ENCODE measurements at regions not wholly inside any gene's neighbourhood (a gene's known extent, or its start where the extent isn't known, plus 50 kb on each side); places are given as distances from the start of the nearest gene placed in this dataset.

DNA sequence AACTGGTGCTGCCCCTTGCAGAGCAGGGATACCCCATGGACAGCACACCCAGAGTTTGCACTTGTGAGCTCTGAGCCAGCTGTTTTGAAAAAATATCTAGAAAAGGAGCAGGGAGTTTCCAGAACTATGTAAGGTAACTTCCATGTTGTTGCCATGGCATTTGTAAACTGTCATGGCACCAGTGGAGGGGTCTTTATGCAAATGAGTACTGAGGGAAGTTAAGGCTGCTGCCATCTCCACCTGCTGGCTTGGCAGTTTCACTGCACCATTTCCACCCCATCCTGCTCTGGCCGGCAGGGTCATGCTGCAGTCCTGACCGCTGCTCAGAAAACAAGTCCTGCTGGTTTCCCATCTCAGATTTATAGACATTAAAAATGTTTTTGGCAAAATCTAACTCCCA lies 52.3 kb upstream of the SNTG2 start:
- DNase-seq, result no peak

DNA sequence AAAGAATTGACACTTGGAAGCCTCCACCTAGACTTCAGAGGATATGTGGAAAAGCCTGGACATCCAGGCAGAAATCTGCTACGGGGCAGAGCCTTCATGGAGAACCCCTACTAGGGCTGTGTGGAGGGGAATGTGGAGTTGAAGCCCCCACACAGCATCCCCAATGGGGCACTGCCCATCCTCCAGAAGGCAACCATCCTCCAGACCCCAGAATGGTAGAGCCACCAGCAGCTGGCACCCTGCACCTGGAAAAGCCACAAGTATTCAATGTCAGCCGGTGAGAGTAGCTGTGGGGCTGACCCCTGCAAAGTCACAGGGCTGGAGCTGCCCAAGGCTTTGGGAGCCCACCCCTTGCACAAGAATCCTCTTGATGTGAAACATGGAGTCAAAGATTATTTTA lies 53.6 kb upstream of the SNTG2 start:
- DNase-seq, result no peak

DNA sequence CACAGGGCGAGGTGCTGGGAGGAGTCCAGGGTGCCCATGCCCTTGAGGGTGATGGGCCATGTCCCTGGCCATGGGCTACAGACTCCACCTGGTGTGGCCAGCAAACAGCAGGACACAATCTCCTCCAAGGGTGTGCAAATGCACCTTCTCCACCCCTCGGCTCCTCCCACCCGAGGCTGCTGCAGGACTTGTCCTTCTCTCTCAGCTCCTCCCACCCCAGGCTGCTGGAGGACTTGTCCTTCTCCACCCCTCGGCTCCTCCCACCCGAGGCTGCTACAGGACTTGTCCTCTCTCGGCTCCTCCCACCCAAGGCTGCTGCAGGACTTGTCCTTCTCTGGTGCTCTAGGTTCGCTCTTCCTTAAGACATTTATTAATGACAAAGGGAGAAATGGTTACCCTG lies 57.3 kb upstream of the SNTG2 start:
- DNase-seq, result no peak

DNA sequence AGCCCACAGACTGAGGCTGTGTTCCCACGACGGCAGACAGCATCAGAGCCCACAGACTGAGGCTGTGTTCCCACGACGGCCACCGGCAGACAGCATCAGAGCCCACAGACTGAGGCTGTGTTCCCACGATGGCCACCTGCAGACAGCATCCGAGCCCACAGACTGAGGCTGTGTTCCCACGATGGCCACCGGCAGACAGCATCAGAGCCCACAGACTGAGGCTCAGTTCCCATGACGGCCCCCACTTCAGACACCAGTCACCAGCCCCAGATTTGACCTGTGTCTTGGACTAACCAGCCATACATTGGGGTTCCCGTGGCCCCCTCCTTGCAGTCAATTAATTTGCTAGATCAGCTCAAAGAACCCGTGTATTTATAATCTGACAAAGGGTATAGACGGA lies 57.8 kb upstream of the SNTG2 start:
- no peak for DNase-seq

DNA sequence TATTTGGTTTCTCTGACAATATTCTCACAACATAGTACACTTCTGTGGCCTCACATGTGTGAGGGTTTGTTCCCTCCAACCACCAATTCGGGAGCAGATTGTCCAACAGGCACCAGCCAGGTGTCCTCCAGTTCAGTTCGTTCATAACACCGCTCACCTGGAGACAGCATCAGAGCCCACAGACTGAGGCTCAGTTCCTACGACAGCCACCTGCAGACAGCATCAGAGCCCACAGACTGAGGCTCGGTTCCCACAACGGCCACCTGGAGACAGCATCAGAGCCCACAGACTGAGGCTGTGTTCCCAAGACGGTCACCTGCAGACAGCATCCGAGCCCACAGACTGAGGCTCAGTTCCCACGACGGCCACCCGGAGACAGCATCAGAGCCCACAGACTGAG lies 58.2 kb upstream of the SNTG2 start:
- no peak for DNase-seq

DNA sequence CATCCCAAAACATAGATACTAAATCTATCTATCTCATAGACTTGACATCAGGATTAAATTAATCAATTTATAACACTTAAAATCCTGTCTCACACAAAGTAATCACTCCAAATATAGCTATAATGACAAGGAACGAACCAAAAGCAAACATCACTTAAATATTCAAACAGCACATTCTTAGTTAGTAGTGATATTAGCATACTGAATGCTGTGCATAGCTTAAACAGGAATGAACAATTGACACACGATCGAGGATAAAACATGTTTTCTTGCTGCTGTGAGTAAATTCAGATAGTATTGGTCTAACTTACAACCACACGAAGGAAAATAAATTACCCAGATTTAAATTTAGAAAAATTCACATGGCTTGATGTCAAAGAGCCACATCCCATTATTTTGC lies 58.9 kb upstream of the SNTG2 start:
- no peak for DNase-seq

DNA sequence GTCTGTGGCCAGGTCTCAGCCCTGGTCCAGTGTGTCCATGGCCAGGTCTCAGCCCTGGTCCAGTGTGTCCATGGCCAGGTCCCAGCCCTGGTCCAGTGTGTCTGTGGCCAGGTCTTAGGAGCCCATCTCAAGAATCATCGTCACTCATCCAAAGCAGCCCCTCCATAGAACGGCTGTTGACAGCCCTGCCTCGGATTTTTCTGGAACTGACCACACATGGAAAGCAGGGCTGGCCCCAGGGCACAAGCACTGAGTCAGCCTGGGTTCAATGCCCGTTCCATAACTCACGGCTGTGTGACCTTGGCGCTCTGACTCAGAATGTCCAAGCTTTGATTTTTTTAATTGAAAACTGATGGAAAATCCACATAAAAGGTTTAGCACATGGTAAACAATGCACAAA lies 59.9 kb upstream of the SNTG2 start:
- no peak for DNase-seq

DNA sequence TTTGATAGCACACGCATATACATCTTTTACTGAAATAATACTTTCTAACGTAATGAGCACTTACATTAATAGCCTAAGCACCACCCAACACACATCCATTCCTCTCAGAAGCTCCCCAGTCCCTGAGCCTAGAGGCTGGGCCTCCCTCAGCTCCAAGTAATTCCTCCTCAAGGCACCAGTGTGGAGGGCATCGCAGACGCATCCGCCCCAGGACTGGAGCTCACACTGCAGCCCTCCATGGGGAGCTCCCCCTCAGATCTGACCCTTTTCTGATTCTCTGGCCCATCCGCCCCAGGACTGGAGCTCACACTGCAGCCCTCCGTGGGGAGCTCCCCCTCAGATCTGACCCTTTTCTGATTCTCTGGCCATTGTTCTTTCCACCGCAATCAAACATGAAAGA lies 60.4 kb upstream of the SNTG2 start:
- DNase-seq, result no peak

DNA sequence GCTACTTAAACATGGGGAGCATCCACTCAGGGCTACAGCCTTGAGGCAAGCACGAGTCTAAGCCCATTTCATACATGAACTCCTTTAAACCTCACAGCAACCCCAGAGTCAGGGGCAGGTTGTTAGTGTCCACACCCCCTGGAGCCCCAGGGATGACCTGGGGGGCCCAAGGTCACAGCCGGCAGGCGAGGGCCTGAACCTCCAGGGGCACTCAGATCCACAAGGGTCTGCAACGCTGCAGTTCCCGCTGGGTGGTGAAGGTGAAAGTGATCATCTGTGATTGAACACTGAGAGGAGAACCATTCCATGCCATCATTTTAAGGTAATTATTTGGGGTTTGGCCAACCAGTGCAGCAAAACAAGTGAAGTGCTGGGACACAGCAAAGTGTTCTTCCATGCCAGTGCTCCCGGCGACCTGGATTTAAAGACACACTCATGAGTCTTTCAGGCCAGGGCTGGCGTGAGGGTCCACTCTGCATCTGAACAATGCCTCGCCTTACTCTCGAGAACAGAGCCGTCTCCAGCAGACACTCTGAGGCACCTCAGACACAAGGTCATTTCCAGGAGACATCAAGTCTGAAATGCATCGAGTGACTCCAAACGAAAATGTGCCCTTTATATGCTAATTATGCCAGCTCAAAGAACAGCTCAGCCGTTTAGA lies 61.6 kb upstream of the SNTG2 start:
- no peak for DNase-seq

DNA sequence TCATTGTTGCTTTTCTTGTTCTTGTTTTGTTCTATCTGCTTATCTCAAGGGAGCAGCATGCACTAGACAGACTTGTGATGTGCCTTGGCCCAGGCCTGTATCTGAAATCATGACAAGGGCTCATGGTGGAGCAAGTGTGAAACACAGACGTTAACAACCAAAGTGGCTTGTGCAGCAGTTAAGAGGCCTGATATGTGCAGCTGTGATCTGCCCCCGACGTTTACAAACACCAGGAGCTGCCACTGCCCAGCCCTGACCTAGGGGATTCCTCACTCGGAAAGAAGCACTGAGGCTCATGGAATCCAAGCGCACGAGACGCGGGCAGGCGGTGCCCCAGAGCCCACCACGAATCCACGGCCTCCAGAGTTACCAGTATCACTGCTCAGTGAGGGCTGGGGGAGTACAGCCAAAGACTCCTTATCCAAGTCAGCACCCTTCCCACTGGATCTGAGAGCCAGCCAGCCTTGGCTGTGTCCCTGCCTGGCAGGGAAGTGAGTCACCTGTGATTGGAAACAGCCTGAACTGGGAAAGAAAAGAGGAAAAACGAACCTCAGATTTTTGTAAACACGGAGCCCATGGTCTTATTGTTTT lies 62.3 kb upstream of the SNTG2 start:
- no peak for DNase-seq

DNA sequence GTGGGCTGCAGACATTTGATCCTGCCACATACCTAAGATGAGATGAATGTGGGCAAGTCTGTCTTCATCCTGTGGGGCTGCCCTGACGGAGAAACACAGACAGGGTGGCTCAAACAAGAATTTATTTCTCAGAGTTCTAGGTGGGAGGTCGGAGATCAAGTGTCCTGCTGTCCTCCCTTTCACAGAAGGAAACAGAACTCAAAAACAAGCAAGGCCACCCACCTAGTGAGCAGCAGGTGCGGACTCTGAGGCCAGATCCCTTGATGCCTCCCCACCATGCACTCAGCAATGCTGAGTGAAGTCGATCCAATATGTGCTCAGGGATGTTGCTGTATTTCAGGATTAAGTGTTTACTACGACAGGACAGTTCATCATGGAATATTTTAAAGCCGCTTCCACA lies 63.0 kb upstream of the SNTG2 start:
- no peak for DNase-seq

DNA sequence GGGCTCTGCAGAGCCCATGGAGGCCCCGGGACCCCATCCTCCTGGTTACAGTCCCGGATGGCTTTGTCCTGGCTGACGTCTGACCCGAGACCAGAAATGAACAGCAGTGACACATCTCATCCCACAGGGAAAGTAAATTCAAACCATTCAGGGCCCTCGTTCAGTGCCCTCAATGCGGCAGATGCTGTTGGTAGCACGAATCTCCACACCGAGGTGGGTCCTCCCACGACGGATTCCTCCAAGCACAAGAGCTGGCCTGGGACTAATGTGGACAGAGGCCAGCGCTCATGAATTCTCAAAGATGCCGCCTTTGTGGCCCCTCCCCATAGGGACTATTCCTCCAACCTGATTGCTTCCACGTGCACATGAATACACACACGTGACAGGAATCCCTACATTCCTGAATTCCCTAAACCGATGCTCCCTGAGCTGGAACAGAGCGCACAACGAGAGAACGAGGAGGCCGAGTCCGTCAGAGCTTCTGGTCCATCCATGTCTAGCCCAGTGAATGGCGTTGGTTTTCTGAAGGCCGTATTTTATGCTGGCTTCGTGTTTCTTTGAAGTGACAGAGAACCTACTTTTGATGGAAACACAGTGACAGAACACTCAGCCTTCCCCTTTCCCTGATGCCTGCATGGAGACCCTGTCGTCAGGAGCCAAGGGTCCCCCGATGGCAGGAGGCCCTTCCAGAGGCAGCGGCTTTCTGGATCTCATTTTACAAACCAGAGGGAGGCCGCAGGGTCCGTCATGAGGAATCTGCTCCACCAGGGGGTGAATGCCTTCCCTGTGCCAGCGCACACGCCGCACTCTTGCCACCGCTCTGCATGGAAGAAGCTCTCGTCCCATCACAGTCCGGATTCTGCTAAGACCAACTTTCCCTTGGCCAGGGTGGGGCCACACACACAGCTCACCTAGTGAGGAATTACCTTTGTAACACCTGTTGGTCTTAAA lies 64.3 kb upstream of the SNTG2 start:
- no peak for DNase-seq

DNA sequence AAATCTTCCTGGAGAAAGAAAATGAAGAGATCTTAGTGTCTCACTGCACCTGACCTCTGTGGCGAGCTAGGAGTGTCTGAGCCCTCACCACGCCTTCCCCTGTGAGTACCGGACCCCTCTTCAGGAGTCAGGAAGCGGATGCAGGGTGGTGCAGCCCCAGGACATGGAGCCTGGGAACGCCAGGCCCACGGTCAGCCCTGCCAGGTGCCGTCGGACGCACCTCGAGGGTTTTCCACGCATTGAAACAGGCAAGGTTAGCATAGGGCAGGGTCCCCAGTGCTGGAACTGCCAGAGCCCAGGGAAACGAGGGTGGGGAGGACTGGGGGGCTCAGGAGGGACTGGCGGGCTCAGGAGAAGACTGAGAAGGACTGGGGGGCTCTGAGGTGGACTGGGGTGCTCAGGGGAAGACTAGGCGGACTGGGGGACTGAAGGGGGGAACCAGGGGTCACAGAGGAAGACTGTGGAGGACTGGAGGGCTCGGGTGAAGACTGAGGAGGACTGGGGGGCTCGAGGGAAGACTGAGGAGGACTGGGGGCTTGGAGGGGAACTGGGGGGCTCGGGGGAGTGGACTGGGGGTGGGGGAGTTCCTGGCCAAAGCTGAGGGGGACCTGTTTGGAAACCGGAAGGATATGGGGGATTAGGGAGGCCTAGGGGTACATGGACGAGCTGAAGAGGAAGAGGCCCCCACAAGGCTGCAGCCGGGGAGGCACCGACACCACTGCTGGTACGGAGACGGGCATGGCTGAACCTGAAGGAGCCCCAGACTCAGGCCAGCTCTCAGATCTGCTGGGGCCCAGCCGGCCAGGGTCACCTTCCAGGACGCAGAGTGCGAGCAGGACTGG lies 65.2 kb upstream of the SNTG2 start:
- DNase-seq, result no peak

DNA sequence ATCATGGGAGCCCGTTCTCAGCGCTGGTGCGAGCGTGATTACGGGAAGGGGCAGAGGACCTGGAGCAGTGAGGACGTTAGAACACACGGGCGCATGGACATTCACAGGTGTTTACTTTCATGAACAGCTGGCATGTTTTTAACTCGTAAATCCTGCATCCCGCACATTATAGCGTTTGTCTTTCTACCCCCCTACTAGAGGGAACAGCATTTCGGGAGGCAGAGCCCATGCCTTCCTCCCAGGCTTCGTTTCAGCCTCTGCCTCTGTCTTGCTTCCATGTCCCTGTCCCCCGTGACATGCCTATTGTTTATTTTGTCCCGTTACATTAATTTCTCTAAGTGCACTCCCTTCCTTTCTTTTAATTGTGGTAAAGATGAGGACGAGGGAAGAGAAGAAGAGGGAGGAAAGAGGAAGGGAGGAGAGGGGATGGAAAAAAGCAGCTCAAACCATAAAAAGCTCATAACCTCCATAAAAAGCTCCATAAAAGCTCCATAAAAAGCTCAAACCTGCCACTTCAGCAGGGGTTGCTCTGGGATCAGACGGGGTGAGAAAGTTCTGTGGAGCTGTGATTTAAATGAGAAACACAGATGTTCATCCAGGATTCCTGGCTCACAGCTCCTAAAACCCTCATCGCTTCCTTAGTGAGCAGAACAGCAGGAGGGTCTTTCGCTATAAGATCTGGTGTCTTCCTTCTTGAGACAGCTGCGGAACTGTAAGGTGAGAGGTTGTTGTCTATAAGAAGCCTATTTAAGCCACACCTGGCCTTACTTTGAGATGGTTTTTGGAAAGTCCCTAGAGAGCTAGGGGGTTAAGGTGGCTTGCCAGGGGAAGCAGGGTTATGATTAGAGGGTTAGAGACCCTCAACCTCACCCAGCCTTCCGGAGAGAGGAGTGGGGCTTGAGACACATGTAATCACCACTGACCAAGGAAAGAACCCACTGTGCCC lies 66.6 kb upstream of the SNTG2 start:
- no peak for DNase-seq

DNA sequence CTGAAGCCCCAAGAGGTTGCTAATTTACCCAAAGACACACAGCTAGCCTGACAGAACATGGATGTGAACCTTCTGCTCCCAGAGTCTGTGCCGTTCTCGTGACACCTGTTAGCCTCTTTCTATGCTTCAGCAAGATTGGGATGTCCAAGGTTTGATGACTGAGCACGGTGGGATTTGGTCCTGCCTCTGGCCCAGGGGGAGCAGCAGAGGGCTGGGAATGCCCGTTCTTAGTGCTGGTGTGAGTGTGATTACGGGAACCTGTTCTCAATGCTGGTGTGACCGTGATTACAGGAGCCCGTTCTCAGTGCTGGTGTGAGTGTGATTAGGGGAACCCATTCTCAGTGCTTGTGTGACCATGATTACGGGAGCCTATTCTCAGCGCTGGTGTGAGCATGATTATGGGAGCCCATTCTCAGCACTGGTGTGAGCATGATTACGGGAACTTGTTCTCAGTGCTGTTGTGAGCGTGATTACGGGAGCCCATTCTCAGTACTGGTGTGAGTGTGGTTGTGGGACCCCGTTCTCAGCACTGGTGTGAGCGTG lies 67.3 kb upstream of the SNTG2 start:
- DNase-seq, result no peak

DNA sequence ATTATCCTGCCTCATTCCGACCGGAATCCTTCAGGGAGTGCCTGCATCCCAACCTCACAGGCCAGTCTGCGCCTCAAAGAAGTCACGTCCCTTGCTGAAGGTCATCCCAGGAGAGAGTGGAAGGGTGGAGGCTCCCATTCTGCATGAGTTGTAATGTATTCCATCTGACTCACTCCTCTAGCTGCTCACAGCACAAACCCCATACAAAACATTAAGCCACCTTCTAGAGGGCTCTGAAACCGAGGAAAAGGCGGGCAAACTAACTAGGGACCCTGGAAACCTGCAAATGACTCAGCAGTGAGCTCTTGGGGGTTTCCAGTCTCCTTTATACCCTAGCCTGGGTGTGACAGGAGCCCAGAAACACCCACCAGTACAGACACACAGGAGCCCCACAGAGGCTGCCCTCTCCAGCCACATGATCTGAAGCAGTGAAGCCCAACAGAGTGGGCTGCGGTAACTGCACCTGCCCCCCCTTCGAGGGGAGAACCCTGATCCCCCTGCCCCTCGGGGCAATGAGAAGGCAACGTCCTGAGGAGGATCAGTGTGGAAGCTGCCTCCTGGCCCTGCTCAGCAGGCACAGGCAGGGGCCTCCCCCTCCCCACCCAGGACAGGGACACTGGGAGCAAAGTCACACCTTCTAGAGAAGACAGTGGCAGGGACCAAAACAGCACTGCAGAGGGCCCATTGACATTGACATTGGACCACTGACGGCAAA lies 69.3 kb upstream of the SNTG2 start:
- no peak for DNase-seq

DNA sequence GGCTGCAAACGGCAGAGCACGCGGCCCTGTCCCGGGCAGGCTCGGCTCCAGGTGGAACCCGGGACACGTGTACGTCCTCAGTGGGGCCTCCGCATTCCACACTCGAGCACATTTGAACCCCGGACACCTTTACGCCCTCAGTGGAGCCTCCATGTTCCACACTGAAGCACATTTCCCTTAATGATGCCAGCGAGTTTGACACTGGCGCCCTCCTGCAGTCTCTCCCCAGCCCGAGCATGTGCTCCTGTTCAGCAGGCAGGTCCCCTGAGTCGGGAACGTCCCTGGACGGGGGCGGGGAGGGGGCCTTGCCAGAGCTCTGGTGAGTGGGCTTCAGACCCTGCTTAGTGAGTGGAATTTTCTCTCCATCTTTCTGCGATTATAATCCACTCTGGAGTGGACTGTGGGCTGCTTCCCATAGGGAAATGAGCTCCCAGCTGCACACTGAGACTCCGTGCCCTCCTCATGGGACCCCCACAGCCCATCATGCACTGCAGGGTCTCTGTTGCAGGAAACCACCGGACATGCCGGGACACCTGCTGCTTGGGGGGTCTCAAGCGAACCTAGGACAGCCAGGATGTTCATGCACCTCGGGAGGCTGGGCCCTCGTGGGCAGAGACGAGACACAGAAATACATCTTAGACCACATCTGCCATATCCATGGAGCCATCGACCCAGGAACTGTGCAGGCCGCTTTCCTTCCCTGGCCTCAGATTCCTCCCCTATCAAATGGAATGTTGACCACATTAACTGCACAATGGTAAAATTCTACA lies 70.3 kb upstream of the SNTG2 start:
- DNase-seq, result no peak

DNA sequence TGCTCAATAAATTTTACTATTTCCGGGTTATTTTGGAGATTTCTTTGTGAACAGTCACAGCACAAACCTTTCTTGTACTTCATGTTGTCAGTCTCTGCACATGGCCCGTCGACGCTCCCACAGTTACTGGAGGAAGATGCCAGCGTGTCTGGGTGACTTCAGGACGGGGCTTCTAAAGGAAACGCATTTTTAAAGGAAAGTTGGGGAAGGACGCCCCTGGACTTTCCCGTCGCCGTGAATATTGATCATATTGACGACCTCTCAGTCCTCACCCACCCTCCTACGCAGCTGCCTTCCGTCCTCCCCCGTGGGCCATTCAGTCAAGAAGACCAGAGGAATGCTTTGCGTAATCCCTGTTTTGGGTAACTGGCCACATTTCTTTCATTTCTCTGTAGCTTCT lies 71.1 kb upstream of the SNTG2 start:
- DNase-seq, result no peak

DNA sequence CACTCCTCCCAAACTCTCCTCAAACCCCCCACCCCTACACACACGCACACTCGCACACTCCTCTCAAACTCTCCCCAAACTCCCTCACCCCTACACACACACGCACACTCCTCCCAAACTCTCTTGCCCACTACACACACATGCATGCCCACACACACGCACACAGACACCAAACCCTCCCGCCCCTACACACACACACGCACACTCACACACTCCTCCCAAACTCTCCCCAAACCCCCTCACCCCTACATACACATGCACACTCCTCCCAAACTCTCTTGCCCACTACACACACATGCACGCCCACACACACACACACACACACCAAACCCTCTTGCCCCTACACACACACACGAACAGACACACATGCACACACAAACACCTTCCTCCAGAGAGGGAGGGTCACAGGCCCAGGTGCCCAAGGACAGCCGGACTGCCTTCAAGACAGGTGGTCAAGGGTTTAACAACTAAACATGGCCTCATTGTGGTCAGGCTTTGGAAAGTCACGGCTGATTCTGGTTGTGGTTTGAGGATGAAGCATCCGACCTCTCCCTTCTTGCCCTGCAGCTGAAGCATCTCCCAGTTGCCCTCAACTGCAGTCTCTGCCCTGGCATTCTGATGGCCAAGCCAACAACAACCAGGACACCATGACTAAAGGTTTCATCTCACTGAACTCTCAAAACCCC lies 72.3 kb upstream of the SNTG2 start:
- DNase-seq, result no peak

DNA sequence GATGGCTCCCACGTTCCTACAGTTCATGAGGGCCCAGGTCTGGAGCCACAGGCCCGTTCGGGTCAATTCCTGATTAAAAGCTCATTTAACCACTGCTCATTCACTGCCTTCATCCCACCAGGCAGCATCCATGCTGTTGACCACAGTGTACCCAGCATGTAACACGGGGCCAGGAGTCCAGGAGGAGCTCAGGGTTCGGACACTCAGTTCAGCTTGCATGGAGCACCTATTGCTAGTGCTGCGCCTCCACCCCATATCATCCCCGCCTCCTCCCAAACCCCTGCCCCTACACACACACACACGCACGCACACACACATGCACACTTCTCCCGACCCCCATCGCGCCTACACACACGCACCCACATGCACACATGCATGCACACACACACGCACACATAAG lies 72.9 kb upstream of the SNTG2 start:
- DNase-seq, result no peak

Data from GDM1 (cell line).